Urinary bladder (tissue), 3 donors: ENCODE measurements at regions not wholly inside any gene's neighbourhood (a gene's known extent, or its start where the extent isn't known, plus 50 kb on each side); places are given as distances from the start of the nearest gene placed in this dataset.

ENCODE experiments used
- DNase-seq: peaks from one replicate; pipeline ENCODE4 v3.0.0-alpha.2; 2015; ENCODE audit errors: extremely low spot score
- H3K27ac ChIP-seq: one replicate; pipeline ENCODE4 v1.5.1; 2013; ENCODE audit warnings: low read depth, mild to moderate bottlenecking, moderate library complexity
- H3K36me3 ChIP-seq: one replicate; pipeline ENCODE4 v1.6.1; 2013; ENCODE audit warnings: mild to moderate bottlenecking, moderate library complexity; ENCODE audit not compliant: insufficient read depth
- H3K4me1 ChIP-seq: one replicate; pipeline ENCODE4 v1.6.1; 2013; ENCODE audit warnings: mild to moderate bottlenecking, moderate library complexity; ENCODE audit not compliant: insufficient read depth
- H3K4me3 ChIP-seq: one replicate; pipeline ENCODE4 v1.5.1; 2013; ENCODE audit warnings: low read depth, low read length
- WGBS: extraction: QIAGEN DNeasy Blood & Tissue Kit; methylation state at CpG from one replicate; pipeline ENCODE4 v1.1.7; 2013; 5-methylcytosine and 5-hydroxymethylcytosine counted together
- donor health status: healthy with polysubstance abuse.
- donor health status: healthy.

DNA sequence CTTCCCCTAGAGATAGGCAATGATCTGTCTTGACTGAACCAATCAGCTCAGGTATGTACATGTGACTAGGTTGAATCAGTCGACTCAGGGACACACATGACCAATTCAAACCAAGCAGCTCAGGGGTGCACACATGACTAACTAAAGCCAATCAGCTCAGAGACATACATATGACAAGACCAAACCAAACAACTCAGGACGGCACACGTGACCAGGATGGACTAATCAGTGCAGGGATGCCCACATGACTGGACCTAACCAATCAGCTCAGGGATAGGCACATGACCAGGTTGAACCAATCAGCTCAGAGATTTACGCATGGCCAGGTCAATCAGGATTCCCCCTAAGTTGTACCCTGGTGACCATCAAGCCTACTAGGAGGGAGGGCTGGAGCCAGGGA is 310.3 kb downstream of the CDH26 start:
- no peak overlapping the region for H3K4me3 ChIP-seq
- H3K4me1 ChIP-seq: no peaks in the 10 kb centered on the region
- H3K36me3 ChIP-seq: no peaks in the 10 kb centered on the region
- no peak overlapping the region for H3K27ac ChIP-seq
- 86% methylated on average over 4 of the region's 4 CpGs for WGBS
- DNase-seq: no peak

GRCh38 chr20:60269573-60270162 is 311.4 kb downstream of the CDH26 start:
- DNase-seq: no peak
- 28% methylated on average over 7 of the region's 7 CpGs for WGBS
- no peak overlapping the region for H3K27ac ChIP-seq
- H3K4me1 ChIP-seq: no peaks in the 10 kb centered on the region
- H3K4me3 ChIP-seq: no peak overlapping the region
- no peaks in the 10 kb centered on the region for H3K36me3 ChIP-seq

- no peaks in the 10 kb centered on the region for H3K4me1 ChIP-seq
- H3K4me3 ChIP-seq: no peak overlapping the region
- H3K36me3 ChIP-seq: no peaks in the 10 kb centered on the region
- H3K27ac ChIP-seq: no peak overlapping the region
- no peak for DNase-seq
- 83% methylated on average over 4 of the region's 4 CpGs for WGBS
Observed at GRCh38 chr20:60270341-60270740, 312.1 kb downstream of the CDH26 start.

GRCh38 chr20:60271597-60271996 is 313.4 kb downstream of the CDH26 start:
- no peaks in the 10 kb centered on the region for H3K36me3 ChIP-seq
- no peak for DNase-seq
- H3K27ac ChIP-seq: no peak overlapping the region
- H3K4me1 ChIP-seq: no peaks in the 10 kb centered on the region
- H3K4me3 ChIP-seq: no peak overlapping the region
- 33% methylated on average over 2 of the region's 2 CpGs for WGBS

GRCh38 chr20:60272790-60273189 is 314.6 kb downstream of the CDH26 start:
- no peaks in the 10 kb centered on the region for H3K36me3 ChIP-seq
- H3K4me3 ChIP-seq: no peak overlapping the region
- no peak overlapping the region for H3K27ac ChIP-seq
- H3K4me1 ChIP-seq: no peaks in the 10 kb centered on the region
- 65% methylated on average over 6 of the region's 6 CpGs for WGBS
- no peak for DNase-seq

DNA sequence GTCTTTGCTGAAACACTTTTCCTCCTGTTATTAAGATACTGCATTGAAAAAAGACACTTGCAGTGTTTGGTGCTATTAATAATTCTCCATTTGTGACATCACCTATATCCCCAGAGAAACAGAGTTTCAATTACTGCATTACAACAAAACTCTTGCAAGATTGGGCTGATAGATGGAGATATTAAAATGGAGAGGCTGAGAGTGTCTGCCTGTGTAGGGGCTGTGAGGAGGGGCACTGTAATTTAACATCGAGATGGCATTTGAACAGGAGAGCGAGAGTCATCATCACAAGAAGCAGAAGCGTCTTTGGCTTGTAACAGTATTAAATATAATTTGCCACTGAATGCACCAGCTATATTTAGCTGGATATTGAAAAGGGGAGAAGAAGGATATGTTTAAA is 316.5 kb downstream of the CDH26 start:
- 87% methylated on average over 3 of the region's 3 CpGs for WGBS
- H3K4me1 ChIP-seq: no peaks in the 10 kb centered on the region
- H3K27ac ChIP-seq: no peak overlapping the region
- no peak overlapping the region for H3K4me3 ChIP-seq
- H3K36me3 ChIP-seq: no peaks in the 10 kb centered on the region
- no peak for DNase-seq

DNA sequence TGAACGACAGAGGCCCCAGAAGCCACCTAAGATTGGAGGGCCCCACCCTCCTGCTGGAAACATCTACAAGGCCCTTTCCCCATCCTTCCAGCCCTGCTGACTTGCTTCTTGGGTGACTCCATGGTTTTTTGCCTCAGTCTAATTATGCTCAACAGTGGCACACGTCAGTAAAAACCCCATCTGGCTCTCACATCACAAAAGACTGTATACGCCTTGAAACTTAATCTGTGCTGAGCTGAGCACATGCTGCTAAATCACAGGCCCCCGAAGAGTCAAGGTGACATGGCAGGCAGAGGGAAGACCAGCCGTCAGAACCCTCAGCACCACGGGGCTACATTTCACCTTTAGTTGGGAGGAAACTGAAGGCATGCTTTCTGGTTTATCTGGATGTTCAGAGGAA is 323.1 kb downstream of the CDH26 start:
- Histone ChIP-seq H3K36me3 (no peaks in the 10 kb centered on the region), H3K27ac (no peak overlapping the region), H3K4me3 (no peak overlapping the region), H3K4me1 (no peaks in the 10 kb centered on the region)
- 80% methylated on average over 6 of the region's 6 CpGs for WGBS
- DNase-seq: no peak

DNA sequence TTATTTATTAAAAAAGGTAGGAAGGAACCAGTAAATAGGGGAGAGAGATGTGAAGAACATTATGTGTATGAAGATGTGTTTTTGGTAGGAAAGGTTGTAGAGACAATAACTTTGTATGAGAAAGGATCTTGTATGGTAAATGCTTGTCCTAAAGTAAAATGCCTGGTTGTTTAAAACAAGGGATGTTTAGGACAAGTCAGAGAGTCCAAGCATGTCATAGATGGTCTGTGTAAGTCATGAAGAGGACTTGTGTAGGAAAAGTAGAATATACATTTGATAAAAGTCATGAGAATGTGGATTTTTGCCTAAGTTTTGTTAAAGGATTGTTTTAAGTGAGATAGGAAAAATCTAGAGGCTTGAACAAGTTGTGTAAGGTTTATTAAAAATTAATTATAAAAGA is 325.1 kb downstream of the CDH26 start:
- Histone ChIP-seq H3K4me1 (no peaks in the 10 kb centered on the region), H3K27ac (no peak overlapping the region), H3K36me3 (peaks cover 2% of the 10 kb centered on the region), H3K4me3 (no peak overlapping the region)
- DNase-seq: no peak

- Histone ChIP-seq H3K36me3 (peaks cover 2% of the 10 kb centered on the region), H3K4me1 (no peaks in the 10 kb centered on the region), H3K4me3 (no peak overlapping the region), H3K27ac (no peak overlapping the region)
- DNase-seq: no peak
- WGBS: 78% methylated on average over 3 of the region's 3 CpGs
Observed at GRCh38 chr20:60286764-60287163, 328.5 kb downstream of the CDH26 start.

GRCh38 chr20:60288945-60289344 is 330.7 kb downstream of the CDH26 start:
- DNase-seq: no peak
- 97% methylated on average over 2 of the region's 2 CpGs for WGBS
- peaks cover 2% of the 10 kb centered on the region for H3K36me3 ChIP-seq
- H3K27ac ChIP-seq: no peak overlapping the region
- no peak overlapping the region for H3K4me3 ChIP-seq
- H3K4me1 ChIP-seq: no peaks in the 10 kb centered on the region

- no peak overlapping the region for H3K27ac ChIP-seq
- no peak overlapping the region for H3K4me3 ChIP-seq
- H3K36me3 ChIP-seq: no peaks in the 10 kb centered on the region
- H3K4me1 ChIP-seq: no peaks in the 10 kb centered on the region
- DNase-seq: no peak
- 50% methylated on average over 5 of the region's 5 CpGs for WGBS
Observed at GRCh38 chr20:60292001-60292520, 333.8 kb downstream of the CDH26 start.

GRCh38 chr20:60294632-60295031 is 336.4 kb downstream of the CDH26 start:
- WGBS: 65% methylated on average over 8 of the region's 8 CpGs
- Histone ChIP-seq H3K27ac (no peak overlapping the region), H3K4me3 (no peak overlapping the region), H3K36me3 (no peaks in the 10 kb centered on the region), H3K4me1 (no peaks in the 10 kb centered on the region)
- no peak for DNase-seq

GRCh38 chr20:60295214-60295613 is 337.0 kb downstream of the CDH26 start:
- no peak overlapping the region for H3K4me3 ChIP-seq
- no peaks in the 10 kb centered on the region for H3K36me3 ChIP-seq
- WGBS: 86% methylated on average over 2 of the region's 2 CpGs
- H3K4me1 ChIP-seq: no peaks in the 10 kb centered on the region
- DNase-seq: no peak
- H3K27ac ChIP-seq: no peak overlapping the region

DNA sequence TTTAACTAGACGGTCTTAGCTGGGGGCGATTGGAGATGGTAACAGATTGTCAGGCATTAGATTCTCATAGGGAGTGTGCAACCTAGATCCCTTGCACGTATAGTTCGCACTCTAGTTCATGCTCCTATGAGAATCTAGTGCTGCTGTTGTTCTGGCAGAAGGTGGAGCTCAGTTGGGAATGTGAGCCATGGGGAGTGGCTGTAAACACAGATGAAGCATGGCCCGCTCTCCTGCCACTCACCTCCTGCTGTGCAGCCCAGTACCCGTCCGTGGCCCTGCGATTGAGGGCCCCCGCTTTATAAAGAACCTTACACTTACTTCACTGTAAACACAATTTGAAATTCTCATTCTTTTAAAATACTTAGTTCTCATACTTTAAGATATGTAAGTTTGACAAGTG is 339.4 kb downstream of the CDH26 start:
- DNase-seq: no peak
- H3K4me3 ChIP-seq: no peak overlapping the region
- WGBS: 65% methylated on average over 9 of the region's 9 CpGs
- no peaks in the 10 kb centered on the region for H3K36me3 ChIP-seq
- H3K27ac ChIP-seq: no peak overlapping the region
- H3K4me1 ChIP-seq: no peaks in the 10 kb centered on the region

GRCh38 chr20:60298647-60299046 is 340.4 kb downstream of the CDH26 start:
- Histone ChIP-seq H3K27ac (no peak overlapping the region), H3K4me1 (no peaks in the 10 kb centered on the region), H3K36me3 (no peaks in the 10 kb centered on the region), H3K4me3 (no peak overlapping the region)
- no peak for DNase-seq
- WGBS: 64% methylated on average over 5 of the region's 5 CpGs
